C4-2B (cell line): ENCODE measurements at regions not wholly inside any gene's neighbourhood (a gene's known extent, or its start where the extent isn't known, plus 50 kb on each side); places are given as distances from the start of the nearest gene placed in this dataset.

Experiments
- H3K27ac ChIP-seq: fragments of 450-650 bp; 2 replicates; pipeline ENCODE4 v1.5.1; 2017
- CTCF ChIP-seq: fragments of 450-650 bp; conservative IDR thresholded peaks from 2 replicates; pipeline ENCODE4 v1.5.1; 2017; ENCODE audit warnings: mild to moderate bottlenecking
- ZFX ChIP-seq: fragments of 450-650 bp; IDR thresholded peaks from 2 replicates; pipeline ENCODE4 v1.6.1; 2017

GRCh38 chr1:94309216-94309615, 71.8 kb upstream of the ARHGAP29 start:
- H3K27ac ChIP-seq: no peak overlapping the region
- TF ChIP-seq ZFX: no peak
- TF ChIP-seq CTCF: no peak

- TF ChIP-seq ZFX (no peak), CTCF (no peak)
- no peak overlapping the region for H3K27ac ChIP-seq
These were observed 69.1 kb upstream of the ARHGAP29 start for GRCh38 chr1:94306521-94306920.

GRCh38 chr1:94305704-94306103, 68.3 kb upstream of the ARHGAP29 start:
- no peak overlapping the region for H3K27ac ChIP-seq
- TF ChIP-seq CTCF (no peak), ZFX (no peak)

GRCh38 chr1:94304553-94304952, 67.2 kb upstream of the ARHGAP29 start:
- H3K27ac ChIP-seq: no peak overlapping the region
- TF ChIP-seq ZFX (no peak), CTCF (no peak)

- H3K27ac ChIP-seq: no peak overlapping the region
- TF ChIP-seq ZFX (no peak), CTCF (no peak)
These were observed 65.6 kb upstream of the ARHGAP29 start for GRCh38 chr1:94303005-94303404.

GRCh38 chr1:94302497-94302896, 65.1 kb upstream of the ARHGAP29 start:
- TF ChIP-seq CTCF: no peak
- TF ChIP-seq ZFX: no peak
- no peak overlapping the region for H3K27ac ChIP-seq

GRCh38 chr1:94301186-94301585, 63.8 kb upstream of the ARHGAP29 start:
- no peak overlapping the region for H3K27ac ChIP-seq
- TF ChIP-seq CTCF: no peak
- no peak for TF ChIP-seq ZFX
